Nephron progenitor cell (in vitro differentiated cells): ENCODE measurements at regions not wholly inside any gene's neighbourhood (a gene's known extent, or its start where the extent isn't known, plus 50 kb on each side); places are given as distances from the start of the nearest gene placed in this dataset.
"Not testable (repeated sequence)": the region's sequence is repeated elsewhere in the genome, so short reads cannot be mapped to it uniquely, and the experiment has no call there.

Experiments used
- DNase-seq: peaks from one replicate; pipeline ENCODE4 v3.0.0; 2021
- H3K27ac Mint-ChIP-seq: 2 replicates; pipeline ENCODE4 v1.8.0; 2021; ENCODE audit warnings: mild to moderate bottlenecking, moderate library complexity, mixed read lengths
- H3K27me3 Mint-ChIP-seq: 2 replicates; pipeline ENCODE4 v1.8.0; 2021; ENCODE audit warnings: mild to moderate bottlenecking, low read depth, mixed read lengths; ENCODE audit not compliant: poor library complexity
- H3K36me3 Mint-ChIP-seq: 2 replicates; pipeline ENCODE4 v1.8.0; 2021; ENCODE audit warnings: low read depth, mixed read lengths
- H3K4me1 Mint-ChIP-seq: 2 replicates; pipeline ENCODE4 v1.8.0; 2021; ENCODE audit warnings: mixed read lengths
- H3K4me3 Mint-ChIP-seq: 2 replicates; pipeline ENCODE4 v1.8.0; 2021; ENCODE audit warnings: mild to moderate bottlenecking, moderate library complexity, mixed read lengths
- H3K9me3 Mint-ChIP-seq: 2 replicates; pipeline ENCODE4 v1.8.0; 2021; ENCODE audit warnings: mild to moderate bottlenecking, moderate library complexity, mixed read lengths
- TF ChIP-seq, protein P1 (sequence below): fragments of 200-600 bp; sonication (generic); IDR thresholded peaks from 2 replicates; pipeline ENCODE4 v1.5.0; 2021; ENCODE audit warnings: antibody characterized with exemption

DNA sequence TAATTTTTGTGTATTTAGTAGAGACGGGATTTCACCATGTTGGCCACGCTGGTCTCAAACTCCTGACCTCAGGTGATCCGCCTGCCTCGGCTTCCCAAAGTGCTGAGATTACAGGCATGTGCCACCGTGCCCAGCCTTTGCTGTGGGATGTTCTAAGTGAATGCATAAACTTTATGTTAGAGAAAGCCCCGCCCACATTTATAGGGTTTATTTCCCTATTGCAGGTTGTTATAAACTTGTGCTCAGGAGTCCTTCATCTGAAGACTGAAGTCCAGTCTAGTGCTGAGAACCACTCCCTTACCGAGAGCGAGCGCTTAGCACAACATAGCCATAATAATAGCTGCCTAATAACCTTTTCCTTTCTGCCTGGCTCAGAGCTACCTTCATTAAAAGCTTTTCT is 75.4 kb upstream of the ZNF217 start:
- Mint-ChIP-seq H3K4me1 (no peaks in the 10 kb centered on the region), H3K27me3 (peaks cover 5% of the 10 kb centered on the region), H3K36me3 (no peaks in the 10 kb centered on the region), H3K27ac (no peak overlapping the region), H3K4me3 (no peak overlapping the region), H3K9me3 (no peaks in the 10 kb centered on the region)
- no peak for DNase-seq
- TF ChIP-seq, protein P1, sequence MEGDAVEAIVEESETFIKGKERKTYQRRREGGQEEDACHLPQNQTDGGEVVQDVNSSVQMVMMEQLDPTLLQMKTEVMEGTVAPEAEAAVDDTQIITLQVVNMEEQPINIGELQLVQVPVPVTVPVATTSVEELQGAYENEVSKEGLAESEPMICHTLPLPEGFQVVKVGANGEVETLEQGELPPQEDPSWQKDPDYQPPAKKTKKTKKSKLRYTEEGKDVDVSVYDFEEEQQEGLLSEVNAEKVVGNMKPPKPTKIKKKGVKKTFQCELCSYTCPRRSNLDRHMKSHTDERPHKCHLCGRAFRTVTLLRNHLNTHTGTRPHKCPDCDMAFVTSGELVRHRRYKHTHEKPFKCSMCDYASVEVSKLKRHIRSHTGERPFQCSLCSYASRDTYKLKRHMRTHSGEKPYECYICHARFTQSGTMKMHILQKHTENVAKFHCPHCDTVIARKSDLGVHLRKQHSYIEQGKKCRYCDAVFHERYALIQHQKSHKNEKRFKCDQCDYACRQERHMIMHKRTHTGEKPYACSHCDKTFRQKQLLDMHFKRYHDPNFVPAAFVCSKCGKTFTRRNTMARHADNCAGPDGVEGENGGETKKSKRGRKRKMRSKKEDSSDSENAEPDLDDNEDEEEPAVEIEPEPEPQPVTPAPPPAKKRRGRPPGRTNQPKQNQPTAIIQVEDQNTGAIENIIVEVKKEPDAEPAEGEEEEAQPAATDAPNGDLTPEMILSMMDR, result no peak

DNA sequence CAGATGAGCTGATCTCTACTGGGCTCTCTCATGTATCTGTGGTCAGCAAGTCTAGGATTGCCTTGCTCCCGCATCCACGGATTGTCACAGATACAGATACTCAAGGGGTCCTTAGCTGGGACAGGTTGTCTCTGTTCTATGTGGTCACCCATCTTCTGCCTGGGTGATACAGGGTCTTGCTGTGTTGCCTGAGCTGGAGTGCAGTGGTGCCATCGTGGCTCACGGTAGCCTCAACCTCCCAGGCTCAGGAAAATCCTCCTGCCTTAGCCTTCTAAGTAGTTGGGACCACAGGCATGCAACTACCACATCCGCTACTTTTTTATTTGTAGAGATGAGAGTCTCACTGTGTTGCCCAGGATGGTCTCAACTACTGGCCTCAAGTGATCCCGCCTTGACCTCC is 72.5 kb upstream of the ZNF217 start:
- Mint-ChIP-seq H3K27ac (no peak overlapping the region), H3K36me3 (no peaks in the 10 kb centered on the region), H3K9me3 (no peaks in the 10 kb centered on the region), H3K4me3 (no peak overlapping the region), H3K27me3 (peaks cover 8% of the 10 kb centered on the region), H3K4me1 (peaks cover 7% of the 10 kb centered on the region)
- DNase-seq, result no peak
- TF ChIP-seq, protein P1, result no peak

DNA sequence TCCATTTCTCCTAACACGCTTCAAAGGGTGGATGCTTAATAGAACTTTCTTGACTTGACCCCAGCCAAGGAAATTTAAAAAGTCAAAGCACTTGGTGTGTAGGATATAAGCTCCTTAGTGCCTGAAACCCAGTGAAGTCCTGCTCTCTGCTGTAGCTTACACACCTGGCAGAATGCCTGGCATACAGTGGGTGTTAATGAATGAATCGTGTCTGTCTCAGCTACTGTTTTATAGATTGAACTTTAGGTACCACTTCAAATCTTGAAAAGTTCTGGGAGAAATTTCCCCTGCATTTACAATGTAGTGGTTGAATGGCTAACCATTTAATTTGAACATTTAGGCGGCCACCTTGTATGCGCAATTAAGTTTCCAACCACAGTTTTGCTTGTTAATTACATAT is 70.5 kb upstream of the ZNF217 start:
- Mint-ChIP-seq H3K36me3 (no peaks in the 10 kb centered on the region), H3K27me3 (peaks cover 8% of the 10 kb centered on the region), H3K4me3 (no peak overlapping the region), H3K4me1 (peaks cover 24% of the 10 kb centered on the region), H3K27ac (no peak overlapping the region), H3K9me3 (no peaks in the 10 kb centered on the region)
- DNase-seq, result no peak
- TF ChIP-seq, protein P1, result no peak

DNA sequence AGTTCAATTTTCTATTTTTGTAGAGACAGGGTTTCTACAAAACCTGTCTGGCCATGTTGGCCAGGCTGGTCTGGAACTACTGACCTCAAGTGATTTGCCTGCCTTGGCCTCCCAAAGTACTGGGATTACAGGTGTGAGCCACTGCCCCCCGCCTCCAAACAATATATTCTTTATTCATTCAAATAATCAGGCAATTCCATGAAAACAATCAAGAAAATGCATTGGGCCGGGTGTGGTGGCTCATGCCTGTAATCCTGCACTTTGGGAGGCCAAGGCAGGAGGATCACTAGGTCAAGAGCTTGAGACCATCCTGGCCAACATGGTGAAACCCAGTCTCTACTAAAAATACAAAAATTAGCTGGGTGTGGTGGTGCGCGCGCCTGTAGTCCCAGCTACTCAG is 69.9 kb upstream of the ZNF217 start:
- not testable (repeated sequence) for H3K4me3 Mint-ChIP-seq, DNase-seq, H3K9me3 Mint-ChIP-seq, H3K36me3 Mint-ChIP-seq, H3K27ac Mint-ChIP-seq, H3K27me3 Mint-ChIP-seq
- H3K4me1 Mint-ChIP-seq, result peaks cover 24% of the 10 kb centered on the region

DNA sequence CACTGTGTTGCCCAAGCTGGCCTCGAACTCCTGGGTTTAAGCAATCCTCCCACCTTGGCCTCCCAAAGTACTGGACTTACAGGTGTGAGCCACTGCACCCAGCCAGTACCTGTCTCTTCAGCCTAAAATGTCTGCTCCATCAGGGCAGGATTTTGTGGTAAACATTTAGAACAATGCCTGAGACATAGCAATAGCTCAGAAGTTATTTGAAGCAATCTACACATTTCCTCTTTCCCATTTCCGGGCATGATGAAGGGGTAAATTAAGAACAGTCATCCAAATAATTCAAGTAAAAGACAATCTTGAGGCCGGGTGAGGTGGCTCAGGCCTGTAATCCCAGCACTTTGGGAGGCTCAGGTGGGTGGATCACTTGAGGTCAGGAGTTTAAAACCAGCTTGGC is 69.0 kb upstream of the ZNF217 start:
- no peak for DNase-seq
- H3K27ac Mint-ChIP-seq, result no peak overlapping the region
- H3K9me3 Mint-ChIP-seq, result no peaks in the 10 kb centered on the region
- no peaks in the 10 kb centered on the region for H3K36me3 Mint-ChIP-seq
- H3K27me3 Mint-ChIP-seq, result peaks cover 4% of the 10 kb centered on the region
- no peak overlapping the region for H3K4me3 Mint-ChIP-seq
- TF ChIP-seq, protein P1, result no peak
- peaks cover 33% of the 10 kb centered on the region for H3K4me1 Mint-ChIP-seq

DNA sequence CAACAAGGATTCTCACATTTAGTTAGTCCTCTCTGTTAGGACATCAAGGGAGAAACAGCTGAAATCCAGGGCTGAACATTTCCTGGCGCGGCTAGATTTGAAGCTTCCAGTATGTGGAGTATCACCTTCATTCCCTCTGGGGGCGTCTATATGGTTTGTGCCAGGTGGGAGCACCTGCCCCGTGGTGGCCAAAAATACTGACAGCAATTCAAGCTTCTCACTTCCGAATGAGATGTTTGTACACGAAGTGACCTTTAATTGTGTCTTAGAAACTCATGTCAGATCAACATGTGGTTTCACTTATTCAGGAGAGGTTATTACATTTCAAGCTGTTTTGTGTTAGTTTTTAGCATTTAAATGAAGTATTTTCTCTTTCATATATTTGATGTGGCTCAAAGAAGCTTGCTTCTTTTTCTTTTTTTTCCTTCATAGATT is 67.3 kb upstream of the ZNF217 start:
- H3K4me3 Mint-ChIP-seq, result no peak overlapping the region
- H3K36me3 Mint-ChIP-seq, result no peaks in the 10 kb centered on the region
- DNase-seq, result no peak
- H3K9me3 Mint-ChIP-seq, result no peaks in the 10 kb centered on the region
- H3K27ac Mint-ChIP-seq, result no peak overlapping the region
- peaks cover 50% of the 10 kb centered on the region for H3K4me1 Mint-ChIP-seq
- TF ChIP-seq, protein P1, result no peak
- peaks cover 8% of the 10 kb centered on the region for H3K27me3 Mint-ChIP-seq
